Panc1 (cell line): ENCODE measurements at regions not wholly inside any gene's neighbourhood (a gene's known extent, or its start where the extent isn't known, plus 50 kb on each side); places are given as distances from the start of the nearest gene placed in this dataset.

Source experiments
- ATAC-seq: fragments of 200-7000 bp; cut with Tn5 transposase; 2 replicates; pipeline ENCODE4 v1.9.1; 2020; ENCODE audit warnings: mild to moderate bottlenecking, moderate library complexity
- BruUV-seq: library from RNA; stranded (reverse); fragments of 400-500 nt; replicated peaks from 2 replicates; lab custom pipeline; 2021; lab: Mats Ljungman, UMichigan
- CTCF ChIA-PET: fragments of 300-600 bp; sonication (Branson Sonifier 250); formaldehyde crosslinking; loops from one replicate; lab custom pipeline; 2022; ENCODE audit warnings: antibody characterized with exemption; lab: Charles Lee
- POLR2A ChIA-PET: fragments of 300-600 bp; sonication (Branson Sonifier 250); formaldehyde crosslinking; loops from one replicate; lab custom pipeline; 2022; ENCODE audit warnings: antibody characterized with exemption; lab: Charles Lee
- DNase-seq: peaks from one replicate; pipeline ENCODE4 v3.0.0-alpha.2; 2010; ENCODE audit warnings: low read depth, low spot score
- H3K27ac ChIP-seq: 2 replicates; pipeline ENCODE4 v1.5.1; 2011; ENCODE audit warnings: mild to moderate bottlenecking, low read length, inconsistent platforms
- H3K27me3 ChIP-seq: fragments of 200-500 bp; sonication (Bioruptor generic); 2 replicates; pipeline ENCODE4 v1.6.0; 2014; ENCODE audit warnings: low read length, inconsistent platforms; ENCODE audit not compliant: control insufficient read depth, insufficient read depth
- H3K36me3 ChIP-seq: fragments of 200-500 bp; sonication (Bioruptor generic); 2 replicates; pipeline ENCODE4 v1.5.1; 2014; ENCODE audit warnings: inconsistent platforms, mild to moderate bottlenecking, low read length, moderate library complexity; ENCODE audit not compliant: control insufficient read depth, insufficient read depth
- H3K4me1 ChIP-seq: 2 replicates; pipeline ENCODE4 v1.5.1; 2011; ENCODE audit warnings: inconsistent platforms, mild to moderate bottlenecking, low read length, moderate library complexity; ENCODE audit not compliant: control insufficient read depth, insufficient read depth
- H3K4me3 ChIP-seq, 2 experiments: 2 replicates each; pipeline ENCODE4 v1.5.1; 2011 to 2012; ENCODE audit warnings: low read depth in 2 of 2, low read length in 2 of 2, mild to moderate bottlenecking in 2 of 2, inconsistent platforms in 1 of 2, moderate library complexity in 1 of 2
- H3K9me3 ChIP-seq: fragments of 200-500 bp; sonication (Bioruptor generic); 2 replicates; pipeline ENCODE4 v1.5.1; 2014; ENCODE audit warnings: low read depth, mild to moderate bottlenecking, inconsistent platforms, low read length, moderate library complexity; ENCODE audit not compliant: control insufficient read depth, insufficient read depth
- POLR2AphosphoS5 ChIP-seq: IDR thresholded peaks from 2 replicates; pipeline ENCODE4 v1.6.1; 2012; ENCODE audit warnings: mild to moderate bottlenecking, low read depth, low read length, moderate library complexity
- SIN3A ChIP-seq: IDR thresholded peaks from 2 replicates; pipeline ENCODE4 v1.6.1; 2012; ENCODE audit warnings: low read depth, mild to moderate bottlenecking, low read length, moderate library complexity, borderline replicate concordance; ENCODE audit not compliant: insufficient read depth
- TCF7L2 ChIP-seq: IDR thresholded peaks from 2 replicates; pipeline ENCODE4 v1.6.1; 2011; ENCODE audit warnings: mild to moderate bottlenecking, low read depth, low read length, inconsistent platforms
- in situ Hi-C: cut with HindIII; loops from 2 replicates; pipeline ENCODE4 v1.10.0; 2016; ENCODE audit warnings: low sequenced_read_pairs, low pct_unique_long_range_greater_than_20kb
- intact Hi-C: fragments of 100-400 bp; cut with micrococcal nuclease; formaldehyde crosslinking; loops from one replicate; pipeline ENCODE4 v1.10.0; 2022; ENCODE audit not compliant: unreplicated experiment
- TF ChIP-seq, protein P1 (sequence below), 2 experiments: IDR thresholded peaks; 2 replicates each; pipeline ENCODE4 v1.6.1; 2011 to 2012; ENCODE audit warnings: low read depth in 2 of 2, control low read depth in 1 of 2, low read length in 1 of 2, mild to moderate bottlenecking in 1 of 2, moderate library complexity in 1 of 2; ENCODE audit not compliant: insufficient read depth in 1 of 2
- TF ChIP-seq, protein P2 (sequence below): fragments of 450-650 bp; IDR thresholded peaks from 2 replicates; pipeline ENCODE4 v1.5.1; 2017; ENCODE audit warnings: mild to moderate bottlenecking

DNA sequence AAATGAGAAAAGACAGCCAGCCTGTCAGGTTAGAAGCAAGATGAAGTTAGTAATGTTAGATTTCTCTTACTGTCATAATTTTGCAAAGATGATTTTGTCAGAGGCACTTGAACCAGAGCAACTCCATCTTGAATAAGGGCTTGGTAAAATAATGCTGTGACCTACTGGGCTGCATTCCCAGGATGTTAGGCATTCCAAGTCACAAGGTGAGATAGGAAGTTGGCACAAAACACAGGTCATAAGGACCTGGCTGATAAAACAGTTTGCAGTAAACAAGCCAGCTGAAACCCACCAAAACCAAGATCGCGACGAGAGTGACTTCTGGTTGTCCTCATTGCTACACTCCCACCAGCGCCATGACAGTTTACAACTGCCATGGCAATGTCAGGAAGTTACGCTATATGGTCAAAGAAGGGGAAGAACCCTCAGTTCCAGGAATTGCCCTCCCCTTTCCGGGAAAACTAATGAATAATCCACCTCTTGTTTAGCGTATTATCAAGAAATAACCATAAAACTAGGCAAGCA is 1313.5 kb upstream of the TMEM132C start:
- Histone ChIP-seq H3K9me3 (no peaks in the 10 kb centered on the region; the same call in 1 of the 2 replicates), H3K36me3 (no peaks in the 10 kb centered on the region), H3K27ac (no peak overlapping the region), H3K4me3 (no peak overlapping the region), H3K27me3 (no peaks in the 10 kb centered on the region), H3K4me1 (no peaks in the 10 kb centered on the region)
- CTCF ChIA-PET: no interaction called here
- no TSS peak for BruUV-seq
- no peak for ATAC-seq
- POLR2A ChIA-PET: no interaction called here
- no peak for DNase-seq
- TF ChIP-seq TCF7L2: no peak
- intact Hi-C loops: no loop called here
- in situ Hi-C loops: no loop called here

DNA sequence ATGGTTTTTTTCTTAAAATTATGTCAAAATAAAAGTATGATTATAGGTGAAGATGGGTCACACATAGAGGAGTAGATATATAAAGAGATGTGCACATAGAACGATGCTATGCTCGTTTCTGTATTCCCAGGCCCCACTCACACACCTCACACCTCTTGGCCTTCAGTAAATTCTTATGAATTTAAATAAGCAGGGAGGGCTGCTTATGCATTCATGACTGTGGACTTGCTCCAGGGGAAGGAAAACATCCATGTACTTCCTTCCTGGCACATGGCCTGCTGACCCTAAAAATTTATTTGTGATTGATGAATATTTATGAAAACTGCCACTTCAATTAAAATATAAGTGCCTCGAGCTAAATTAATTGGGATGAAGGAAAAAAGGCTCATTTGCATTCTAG is 1306.7 kb upstream of the TMEM132C start:
- ChIA-PET CTCF (no interaction called here), POLR2A (no interaction called here)
- Histone ChIP-seq H3K27ac (no peak overlapping the region), H3K36me3 (no peaks in the 10 kb centered on the region), H3K4me1 (no peaks in the 10 kb centered on the region), H3K9me3 (no peaks in the 10 kb centered on the region; the same call in 1 of the 2 replicates), H3K4me3 (no peak overlapping the region), H3K27me3 (no peaks in the 10 kb centered on the region)
- no peak for TF ChIP-seq SIN3A
- no peak for TF ChIP-seq POLR2AphosphoS5
- TF ChIP-seq, protein P1, sequence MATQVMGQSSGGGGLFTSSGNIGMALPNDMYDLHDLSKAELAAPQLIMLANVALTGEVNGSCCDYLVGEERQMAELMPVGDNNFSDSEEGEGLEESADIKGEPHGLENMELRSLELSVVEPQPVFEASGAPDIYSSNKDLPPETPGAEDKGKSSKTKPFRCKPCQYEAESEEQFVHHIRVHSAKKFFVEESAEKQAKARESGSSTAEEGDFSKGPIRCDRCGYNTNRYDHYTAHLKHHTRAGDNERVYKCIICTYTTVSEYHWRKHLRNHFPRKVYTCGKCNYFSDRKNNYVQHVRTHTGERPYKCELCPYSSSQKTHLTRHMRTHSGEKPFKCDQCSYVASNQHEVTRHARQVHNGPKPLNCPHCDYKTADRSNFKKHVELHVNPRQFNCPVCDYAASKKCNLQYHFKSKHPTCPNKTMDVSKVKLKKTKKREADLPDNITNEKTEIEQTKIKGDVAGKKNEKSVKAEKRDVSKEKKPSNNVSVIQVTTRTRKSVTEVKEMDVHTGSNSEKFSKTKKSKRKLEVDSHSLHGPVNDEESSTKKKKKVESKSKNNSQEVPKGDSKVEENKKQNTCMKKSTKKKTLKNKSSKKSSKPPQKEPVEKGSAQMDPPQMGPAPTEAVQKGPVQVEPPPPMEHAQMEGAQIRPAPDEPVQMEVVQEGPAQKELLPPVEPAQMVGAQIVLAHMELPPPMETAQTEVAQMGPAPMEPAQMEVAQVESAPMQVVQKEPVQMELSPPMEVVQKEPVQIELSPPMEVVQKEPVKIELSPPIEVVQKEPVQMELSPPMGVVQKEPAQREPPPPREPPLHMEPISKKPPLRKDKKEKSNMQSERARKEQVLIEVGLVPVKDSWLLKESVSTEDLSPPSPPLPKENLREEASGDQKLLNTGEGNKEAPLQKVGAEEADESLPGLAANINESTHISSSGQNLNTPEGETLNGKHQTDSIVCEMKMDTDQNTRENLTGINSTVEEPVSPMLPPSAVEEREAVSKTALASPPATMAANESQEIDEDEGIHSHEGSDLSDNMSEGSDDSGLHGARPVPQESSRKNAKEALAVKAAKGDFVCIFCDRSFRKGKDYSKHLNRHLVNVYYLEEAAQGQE (IDR thresholded peaks at IDR 0.05; ENCODE audit: insufficient read depth in 1 of 2, low read depth in 2 of 2, low read length in 1 of 2): no peak
- TF ChIP-seq, protein P2, sequence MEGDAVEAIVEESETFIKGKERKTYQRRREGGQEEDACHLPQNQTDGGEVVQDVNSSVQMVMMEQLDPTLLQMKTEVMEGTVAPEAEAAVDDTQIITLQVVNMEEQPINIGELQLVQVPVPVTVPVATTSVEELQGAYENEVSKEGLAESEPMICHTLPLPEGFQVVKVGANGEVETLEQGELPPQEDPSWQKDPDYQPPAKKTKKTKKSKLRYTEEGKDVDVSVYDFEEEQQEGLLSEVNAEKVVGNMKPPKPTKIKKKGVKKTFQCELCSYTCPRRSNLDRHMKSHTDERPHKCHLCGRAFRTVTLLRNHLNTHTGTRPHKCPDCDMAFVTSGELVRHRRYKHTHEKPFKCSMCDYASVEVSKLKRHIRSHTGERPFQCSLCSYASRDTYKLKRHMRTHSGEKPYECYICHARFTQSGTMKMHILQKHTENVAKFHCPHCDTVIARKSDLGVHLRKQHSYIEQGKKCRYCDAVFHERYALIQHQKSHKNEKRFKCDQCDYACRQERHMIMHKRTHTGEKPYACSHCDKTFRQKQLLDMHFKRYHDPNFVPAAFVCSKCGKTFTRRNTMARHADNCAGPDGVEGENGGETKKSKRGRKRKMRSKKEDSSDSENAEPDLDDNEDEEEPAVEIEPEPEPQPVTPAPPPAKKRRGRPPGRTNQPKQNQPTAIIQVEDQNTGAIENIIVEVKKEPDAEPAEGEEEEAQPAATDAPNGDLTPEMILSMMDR: no peak
- TF ChIP-seq TCF7L2: no peak
- DNase-seq (no peak), ATAC-seq (no peak)
- in situ Hi-C loops (no loop called here), intact Hi-C loops (no loop called here)
- BruUV-seq: no TSS peak

DNA sequence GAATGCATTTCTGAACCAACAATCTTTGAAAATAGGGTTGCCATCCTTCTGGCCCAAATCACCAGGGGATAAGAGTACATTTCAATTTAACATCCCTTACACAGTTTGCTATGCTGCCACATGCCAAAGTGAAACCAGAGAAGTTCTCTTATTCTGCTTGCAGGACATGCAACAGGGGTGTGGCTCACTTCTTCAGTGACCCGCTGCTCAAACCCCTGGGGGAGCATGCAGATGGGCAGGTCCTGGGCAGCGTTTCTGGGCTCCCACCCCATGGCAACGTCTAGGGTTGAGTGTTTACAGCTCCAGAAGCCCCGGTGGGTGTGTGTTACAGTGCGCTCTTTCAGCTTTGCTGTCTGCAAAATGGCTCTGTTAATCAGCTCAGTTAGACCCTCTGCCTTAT is 1306.3 kb upstream of the TMEM132C start:
- no TSS peak for BruUV-seq
- H3K4me1 ChIP-seq: no peaks in the 10 kb centered on the region
- H3K36me3 ChIP-seq: no peaks in the 10 kb centered on the region
- ATAC-seq (no peak), DNase-seq (no peak)
- H3K4me3 ChIP-seq: no peak overlapping the region
- CTCF ChIA-PET: no interaction called here
- in situ Hi-C loops: no loop called here
- no peak overlapping the region for H3K27ac ChIP-seq
- intact Hi-C loops: no loop called here
- POLR2A ChIA-PET: no interaction called here
- TF ChIP-seq TCF7L2 (no peak), POLR2AphosphoS5 (no peak), SIN3A (no peak)
- TF ChIP-seq, protein P2: no peak
- TF ChIP-seq, protein P1 (IDR thresholded peaks at IDR 0.05; ENCODE audit: insufficient read depth in 1 of 2, low read depth in 2 of 2, low read length in 1 of 2): no peak
- no peaks in the 10 kb centered on the region; the same call in 1 of the 2 replicates for H3K9me3 ChIP-seq
- no peaks in the 10 kb centered on the region for H3K27me3 ChIP-seq
